MM.1S (cell line): ENCODE measurements at regions not wholly inside any gene's neighbourhood (a gene's known extent, or its start where the extent isn't known, plus 50 kb on each side); places are given as distances from the start of the nearest gene placed in this dataset.

Experiments
- DNase-seq: peaks from one replicate; pipeline ENCODE4 v3.0.0-alpha.2; 2015
- H2AFZ ChIP-seq: fragments of 300-600 bp; sonication (generic); 2 replicates; pipeline ENCODE4 v1.6.0; 2016; ENCODE audit warnings: antibody characterized with exemption, low read length
- H3F3A ChIP-seq: fragments of 300-600 bp; sonication (generic); 2 replicates; pipeline ENCODE4 v1.6.1; 2016; ENCODE audit warnings: mild to moderate bottlenecking, antibody characterized with exemption, low read length, moderate library complexity, mixed read lengths; ENCODE audit not compliant: insufficient read depth
- H3K27ac ChIP-seq: fragments of 300-600 bp; sonication (generic); 2 replicates; pipeline ENCODE4 v1.5.1; 2016; ENCODE audit warnings: mild to moderate bottlenecking, low read length
- H3K27me3 ChIP-seq: fragments of 300-600 bp; sonication (generic); replicated peaks from 2 replicates; pipeline ENCODE4 v1.6.0; 2016; ENCODE audit warnings: low read length; ENCODE audit not compliant: insufficient read depth
- H3K36me3 ChIP-seq: fragments of 300-600 bp; sonication (generic); replicated peaks from 2 replicates; pipeline ENCODE4 v1.6.1; 2016; ENCODE audit warnings: mild to moderate bottlenecking, low read length, mixed read lengths; ENCODE audit not compliant: insufficient read depth
- H3K4me1 ChIP-seq: fragments of 300-600 bp; sonication (generic); 2 replicates; pipeline ENCODE4 v1.6.1; 2016; ENCODE audit warnings: low read length, mixed read lengths
- H3K4me2 ChIP-seq: fragments of 300-600 bp; sonication (generic); 2 replicates; pipeline ENCODE4 v1.6.0; 2016; ENCODE audit warnings: low read depth, low read length
- H3K4me3 ChIP-seq: fragments of 300-600 bp; sonication (generic); 2 replicates; pipeline ENCODE4 v1.5.1; 2016; ENCODE audit warnings: low read length, mixed read lengths
- H3K79me2 ChIP-seq: fragments of 300-600 bp; sonication (generic); 2 replicates; pipeline ENCODE4 v1.6.1; 2016; ENCODE audit warnings: mixed run types, low read length, mixed read lengths
- H3K9ac ChIP-seq: fragments of 300-600 bp; sonication (generic); 2 replicates; pipeline ENCODE4 v1.6.1; 2016; ENCODE audit warnings: low read length, mixed read lengths
- H3K9me2 ChIP-seq: fragments of 300-600 bp; sonication (generic); replicated peaks from 2 replicates; pipeline ENCODE4 v1.6.1; 2016; ENCODE audit warnings: mild to moderate bottlenecking, low read length, mixed read lengths; ENCODE audit not compliant: insufficient read depth
- H3K9me3 ChIP-seq: fragments of 300-600 bp; sonication (generic); replicated peaks from 2 replicates; pipeline ENCODE4 v1.6.1; 2016; ENCODE audit warnings: mild to moderate bottlenecking, low read length, mixed read lengths; ENCODE audit not compliant: insufficient read depth
- H4K20me1 ChIP-seq: fragments of 300-600 bp; sonication (generic); 2 replicates; pipeline ENCODE4 v1.6.1; 2016; ENCODE audit warnings: mild to moderate bottlenecking, low read length, moderate library complexity, mixed read lengths; ENCODE audit not compliant: insufficient read depth
- CTCF ChIP-seq: fragments of 300-600 bp; sonication (generic); IDR thresholded peaks from 2 replicates; pipeline ENCODE4 v1.5.1; 2016; ENCODE audit warnings: antibody characterized with exemption, low read length, mixed read lengths
- EZH2 ChIP-seq: fragments of 300-600 bp; sonication (generic); optimal IDR thresholded peaks from 2 replicates; pipeline ENCODE3; 2017; ENCODE audit warnings: low read depth, mild to moderate bottlenecking, antibody characterized with exemption, low read length, mixed read lengths
- EZH2phosphoT487 ChIP-seq: fragments of 300-600 bp; sonication (generic); IDR thresholded peaks from 2 replicates; pipeline ENCODE4 v1.6.1; 2018; ENCODE audit warnings: antibody characterized with exemption, low read length

- Histone ChIP-seq H3K27me3 (no peaks in the 10 kb centered on the region), H3K4me2 (no peak overlapping the region), H3K4me3 (no peak overlapping the region), H3K27ac (no peak overlapping the region), H3K9ac (no peak overlapping the region), H3K9me3 (no peaks in the 10 kb centered on the region), H3F3A (no peaks in the 10 kb centered on the region), H3K79me2 (no peaks in the 10 kb centered on the region), H3K36me3 (no peaks in the 10 kb centered on the region), H4K20me1 (no peaks in the 10 kb centered on the region), H2AFZ (no peak overlapping the region), H3K9me2 (no peaks in the 10 kb centered on the region), H3K4me1 (no peaks in the 10 kb centered on the region)
- no peak for DNase-seq
- no peak for TF ChIP-seq EZH2
- TF ChIP-seq EZH2phosphoT487, result no peak
- no peak for TF ChIP-seq CTCF
Observed at GRCh38 chr16:5706211-5706610, 608.6 kb upstream of the EEF2KMT start.

- Histone ChIP-seq H3K4me1 (no peaks in the 10 kb centered on the region), H3K4me3 (no peak overlapping the region), H3F3A (no peaks in the 10 kb centered on the region), H4K20me1 (no peaks in the 10 kb centered on the region), H2AFZ (no peak overlapping the region), H3K9me2 (no peaks in the 10 kb centered on the region), H3K79me2 (no peaks in the 10 kb centered on the region), H3K27me3 (no peaks in the 10 kb centered on the region), H3K27ac (no peak overlapping the region), H3K36me3 (no peaks in the 10 kb centered on the region), H3K9ac (no peak overlapping the region), H3K4me2 (no peak overlapping the region), H3K9me3 (no peaks in the 10 kb centered on the region)
- TF ChIP-seq CTCF, result no peak
- TF ChIP-seq EZH2phosphoT487, result no peak
- TF ChIP-seq EZH2, result no peak
- DNase-seq, result no peak
Observed at GRCh38 chr16:5704271-5704670, 606.7 kb upstream of the EEF2KMT start.

GRCh38 chr16:5693426-5693825 lies 595.8 kb upstream of the EEF2KMT start:
- no peak for TF ChIP-seq EZH2
- TF ChIP-seq CTCF, result no peak
- no peak for TF ChIP-seq EZH2phosphoT487
- Histone ChIP-seq H3K4me3 (no peak overlapping the region), H3K27me3 (no peaks in the 10 kb centered on the region), H3K79me2 (no peaks in the 10 kb centered on the region), H3F3A (no peaks in the 10 kb centered on the region), H3K27ac (no peak overlapping the region), H3K4me1 (no peaks in the 10 kb centered on the region), H3K9ac (no peak overlapping the region), H3K9me2 (no peaks in the 10 kb centered on the region), H3K4me2 (no peak overlapping the region), H3K9me3 (no peaks in the 10 kb centered on the region), H4K20me1 (no peaks in the 10 kb centered on the region), H2AFZ (no peak overlapping the region), H3K36me3 (no peaks in the 10 kb centered on the region)
- no peak for DNase-seq
